Fibroblast of lung (primary cell): ENCODE measurements at regions not wholly inside any gene's neighbourhood (a gene's known extent, or its start where the extent isn't known, plus 50 kb on each side); places are given as distances from the start of the nearest gene placed in this dataset.
"Not testable (repeated sequence)": the region's sequence is repeated elsewhere in the genome, so short reads cannot be mapped to it uniquely, and the experiment has no call there.

Experiments
- DNase-seq, 2 donors: peaks; one replicate each; pipeline versions ENCODE4 v3.0.0 to v3.0.0-alpha.2; 2010; ENCODE audit warnings: low read depth in 2 of 2
- H2AFZ ChIP-seq: 2 replicates; pipeline ENCODE4 v1.5.1; 2012; ENCODE audit warnings: low read length, control low read depth, inconsistent platforms
- H3K27ac ChIP-seq: 2 replicates; pipeline ENCODE4 v1.5.1; 2011; ENCODE audit warnings: low read length, control low read depth; ENCODE audit not compliant: insufficient read depth
- H3K27me3 ChIP-seq: 2 replicates; pipeline ENCODE4 v1.5.1; 2011; ENCODE audit warnings: mild to moderate bottlenecking, low read length; ENCODE audit not compliant: control insufficient read depth, insufficient read depth
- H3K36me3 ChIP-seq: 2 replicates; pipeline ENCODE4 v1.5.1; 2011; ENCODE audit warnings: low read length; ENCODE audit not compliant: control insufficient read depth, insufficient read depth
- H3K4me1 ChIP-seq: 2 replicates; pipeline ENCODE4 v1.5.1; 2011; ENCODE audit warnings: low read length; ENCODE audit not compliant: control insufficient read depth, insufficient read depth; ENCODE audit errors: extremely low read depth
- H3K4me2 ChIP-seq: 2 replicates; pipeline ENCODE4 v1.5.1; 2011; ENCODE audit warnings: low read length, control low read depth; ENCODE audit not compliant: insufficient read depth; ENCODE audit errors: extremely low read depth
- H3K4me3 ChIP-seq, 4 experiments: fragments of 200-600 bp in 1 of 4; sonication (generic) in 1 of 4; replicated peaks in 1 of 4; 2 replicates each; pipeline ENCODE4 v1.5.1; 2011 to 2016; ENCODE audit warnings: low read length in 4 of 4, low read depth in 3 of 4, mild to moderate bottlenecking in 3 of 4, control low read depth in 2 of 4, inconsistent platforms in 1 of 4, mixed read lengths in 1 of 4; ENCODE audit not compliant: insufficient read depth in 1 of 4; ENCODE audit errors: control extremely low read depth in 1 of 4
- H3K79me2 ChIP-seq: 2 replicates; pipeline ENCODE4 v1.5.1; 2012; ENCODE audit warnings: mild to moderate bottlenecking, low read length, inconsistent platforms; ENCODE audit not compliant: control insufficient read depth, insufficient read depth
- H3K9ac ChIP-seq: 2 replicates; pipeline ENCODE4 v1.5.1; 2011; ENCODE audit warnings: mild to moderate bottlenecking, low read length, control low read depth; ENCODE audit not compliant: insufficient read depth
- H3K9me3 ChIP-seq: 2 replicates; pipeline ENCODE4 v1.5.1; 2012; ENCODE audit warnings: low read depth, low read length; ENCODE audit not compliant: control insufficient read depth, insufficient read depth
- H4K20me1 ChIP-seq: 2 replicates; pipeline ENCODE4 v1.5.1; 2011; ENCODE audit warnings: low read length; ENCODE audit not compliant: control insufficient read depth, insufficient read depth; ENCODE audit errors: extremely low read depth
- EZH2 ChIP-seq: IDR thresholded peaks from 2 replicates; pipeline ENCODE4 v1.5.1; 2012; ENCODE audit warnings: low read length, control low read depth, mild to moderate bottlenecking; ENCODE audit errors: missing control alignments
- TF ChIP-seq, protein P1 (sequence below), 2 donors: IDR thresholded peaks in 1 of 2; conservative IDR thresholded peaks in 1 of 2; 1 replicate in 1 of 2; 2 replicates in 1 of 2; pipeline ENCODE4 v1.5.1; 2011 to 2012; ENCODE audit warnings: low read length in 2 of 2, control low read depth in 1 of 2, inconsistent platforms in 1 of 2, low read depth in 1 of 2, mild to moderate bottlenecking in 1 of 2

GRCh38 chr6:62803094-62803493, 408.2 kb upstream of the FKBP1C start:
- Histone ChIP-seq H3K4me3 (no peak overlapping the region), H3K27ac (no peak overlapping the region), H3K9ac (no peak overlapping the region), H3K4me1 (no peaks in the 10 kb centered on the region), H3K36me3 (no peaks in the 10 kb centered on the region), H3K9me3 (no peaks in the 10 kb centered on the region), H3K79me2 (no peaks in the 10 kb centered on the region), H3K27me3 (no peaks in the 10 kb centered on the region), H2AFZ (no peak overlapping the region), H3K4me2 (no peak overlapping the region), H4K20me1 (no peaks in the 10 kb centered on the region)
- TF ChIP-seq, protein P1, sequence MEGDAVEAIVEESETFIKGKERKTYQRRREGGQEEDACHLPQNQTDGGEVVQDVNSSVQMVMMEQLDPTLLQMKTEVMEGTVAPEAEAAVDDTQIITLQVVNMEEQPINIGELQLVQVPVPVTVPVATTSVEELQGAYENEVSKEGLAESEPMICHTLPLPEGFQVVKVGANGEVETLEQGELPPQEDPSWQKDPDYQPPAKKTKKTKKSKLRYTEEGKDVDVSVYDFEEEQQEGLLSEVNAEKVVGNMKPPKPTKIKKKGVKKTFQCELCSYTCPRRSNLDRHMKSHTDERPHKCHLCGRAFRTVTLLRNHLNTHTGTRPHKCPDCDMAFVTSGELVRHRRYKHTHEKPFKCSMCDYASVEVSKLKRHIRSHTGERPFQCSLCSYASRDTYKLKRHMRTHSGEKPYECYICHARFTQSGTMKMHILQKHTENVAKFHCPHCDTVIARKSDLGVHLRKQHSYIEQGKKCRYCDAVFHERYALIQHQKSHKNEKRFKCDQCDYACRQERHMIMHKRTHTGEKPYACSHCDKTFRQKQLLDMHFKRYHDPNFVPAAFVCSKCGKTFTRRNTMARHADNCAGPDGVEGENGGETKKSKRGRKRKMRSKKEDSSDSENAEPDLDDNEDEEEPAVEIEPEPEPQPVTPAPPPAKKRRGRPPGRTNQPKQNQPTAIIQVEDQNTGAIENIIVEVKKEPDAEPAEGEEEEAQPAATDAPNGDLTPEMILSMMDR (conservative IDR thresholded peaks at IDR 0.05 in 1 of 2, IDR thresholded peaks at IDR 0.05 in 1 of 2; ENCODE audit: low read depth in 1 of 2, low read length in 2 of 2), result no peak
- no peak for TF ChIP-seq EZH2
- no peak for DNase-seq

GRCh38 chr6:62797190-62797589, 414.1 kb upstream of the FKBP1C start:
- no peak for DNase-seq
- Histone ChIP-seq H4K20me1 (no peaks in the 10 kb centered on the region), H3K36me3 (no peaks in the 10 kb centered on the region), H3K27ac (no peak overlapping the region), H2AFZ (no peak overlapping the region), H3K4me2 (no peak overlapping the region), H3K4me3 (no peak overlapping the region), H3K9me3 (no peaks in the 10 kb centered on the region), H3K27me3 (no peaks in the 10 kb centered on the region), H3K79me2 (no peaks in the 10 kb centered on the region), H3K4me1 (no peaks in the 10 kb centered on the region), H3K9ac (no peak overlapping the region)
- no peak for TF ChIP-seq EZH2
- TF ChIP-seq, protein P1 (conservative IDR thresholded peaks at IDR 0.05 in 1 of 2, IDR thresholded peaks at IDR 0.05 in 1 of 2; ENCODE audit: low read depth in 1 of 2, low read length in 2 of 2), result no peak

DNA sequence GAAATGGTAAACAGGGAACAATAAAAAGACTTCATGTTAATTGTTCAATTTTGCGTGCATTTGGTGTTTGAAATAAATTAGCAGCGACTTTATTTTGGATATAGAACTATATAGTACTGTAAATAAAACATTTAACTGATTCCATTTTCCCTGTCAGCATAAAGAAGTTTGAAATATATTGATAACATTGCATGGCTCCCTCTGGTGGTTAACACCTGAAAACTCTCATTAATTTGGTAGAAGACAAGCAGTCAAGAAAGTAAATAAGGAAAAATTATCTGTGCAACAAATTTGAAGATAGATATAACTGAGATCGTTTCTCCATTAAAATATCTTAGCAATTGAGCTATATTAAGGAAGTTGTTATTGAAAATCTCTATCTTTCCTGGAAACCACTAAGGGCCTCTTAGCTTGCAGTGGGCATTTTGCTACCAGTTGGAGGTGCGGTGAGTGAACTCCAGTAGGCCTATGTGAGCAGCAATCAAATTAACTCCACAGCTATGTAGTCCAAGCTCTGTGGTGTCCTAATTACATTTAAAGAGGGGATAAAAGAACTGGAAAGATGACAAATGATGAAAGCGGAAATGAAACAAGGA, 435.7 kb upstream of the FKBP1C start:
- H4K20me1 ChIP-seq, result no peaks in the 10 kb centered on the region
- no peak for TF ChIP-seq EZH2
- TF ChIP-seq, protein P1 (conservative IDR thresholded peaks at IDR 0.05 in 1 of 2, IDR thresholded peaks at IDR 0.05 in 1 of 2; ENCODE audit: low read depth in 1 of 2, low read length in 2 of 2), result no peak
- no peak overlapping the region for H3K27ac ChIP-seq
- no peaks in the 10 kb centered on the region for H3K36me3 ChIP-seq
- H2AFZ ChIP-seq, result no peak overlapping the region
- DNase-seq, result no peak
- no peak overlapping the region for H3K4me2 ChIP-seq
- no peaks in the 10 kb centered on the region for H3K79me2 ChIP-seq
- H3K9ac ChIP-seq, result no peak overlapping the region
- no peaks in the 10 kb centered on the region for H3K4me1 ChIP-seq
- H3K27me3 ChIP-seq, result no peaks in the 10 kb centered on the region
- H3K4me3 ChIP-seq, result no peak overlapping the region
- H3K9me3 ChIP-seq, result no peaks in the 10 kb centered on the region

DNA sequence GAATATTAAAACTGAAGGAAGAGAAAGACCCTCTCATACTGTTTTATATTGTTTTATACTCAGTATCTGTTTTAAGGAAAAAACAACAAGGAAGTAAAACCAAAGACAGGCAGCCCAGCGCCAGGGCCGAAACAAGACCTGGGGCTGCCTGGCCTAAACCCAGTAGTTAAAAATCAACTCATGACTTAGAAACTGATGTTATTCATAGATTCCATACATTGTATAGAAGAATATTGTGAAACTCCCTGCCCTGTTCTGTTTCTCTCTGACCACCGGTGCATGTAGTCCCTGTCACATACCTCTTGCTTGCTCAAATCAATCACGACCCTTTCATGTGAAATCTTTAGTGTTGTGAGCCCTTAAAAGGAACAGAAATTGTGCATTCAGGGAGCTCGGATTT, 445.1 kb upstream of the FKBP1C start:
- not testable (repeated sequence) for H3K4me2 ChIP-seq, H3K4me3 ChIP-seq, H3K79me2 ChIP-seq, H3K27me3 ChIP-seq, H3K4me1 ChIP-seq, DNase-seq, H4K20me1 ChIP-seq, H2AFZ ChIP-seq, H3K36me3 ChIP-seq, H3K27ac ChIP-seq, H3K9ac ChIP-seq, H3K9me3 ChIP-seq
